Testis (tissue), 2 donors: ENCODE measurements at regions not wholly inside any gene's neighbourhood (a gene's known extent, or its start where the extent isn't known, plus 50 kb on each side); places are given as distances from the start of the nearest gene placed in this dataset.

Experiments used
- DNase-seq: peaks from one replicate; pipeline ENCODE4 v3.0.0-alpha.2; 2019
- H3K27ac ChIP-seq, 2 donors: fragments of 200-600 bp; sonication (generic); one replicate each; pipeline ENCODE4 v1.5.1; 2019
- H3K27me3 ChIP-seq: fragments of 200-600 bp; sonication (generic); one replicate; pipeline ENCODE4 v1.5.1; 2019
- H3K36me3 ChIP-seq: fragments of 200-600 bp; sonication (generic); one replicate; pipeline ENCODE4 v1.5.1; 2017; ENCODE audit warnings: low read depth; ENCODE audit errors: missing control alignments
- H3K4me1 ChIP-seq: fragments of 200-600 bp; sonication (generic); one replicate; pipeline ENCODE4 v1.5.1; 2019
- H3K4me3 ChIP-seq, 2 donors: fragments of 200-600 bp; sonication (generic); one replicate each; pipeline ENCODE4 v1.5.1; 2017 to 2019
- H3K9me3 ChIP-seq: fragments of 200-600 bp; sonication (generic); one replicate; pipeline ENCODE4 v1.5.1; 2017
- CTCF ChIP-seq, 3 experiments: fragments of 450-650 bp in 2 of 3; fragments of 200-600 bp in 1 of 3; sonication (generic) in 1 of 3; IDR thresholded peaks; one replicate each; pipeline ENCODE4 v1.5.1; 2016 to 2019; ENCODE audit warnings: antibody characterized with exemption in 3 of 3, mild to moderate bottlenecking in 2 of 3, moderate library complexity in 1 of 3
- POLR2A ChIP-seq: fragments of 450-650 bp; IDR thresholded peaks from one replicate; pipeline ENCODE4 v1.6.1; 2017; ENCODE audit warnings: antibody characterized with exemption, mild to moderate bottlenecking, moderate library complexity
- WGBS, 2 donors: methylation state at CpG; one replicate each; pipeline ENCODE4 v1.1.5; 2018; 5-methylcytosine and 5-hydroxymethylcytosine counted together
- intact Hi-C: fragments of 100-400 bp; cut with DNase I; formaldehyde crosslinking; loops from one replicate; pipeline ENCODE4 v1.15.1; 2023; ENCODE audit warnings: low total_unique reads

GRCh38 chr5:104367978-104368377 is 805.4 kb upstream of the NUDT12 start:
- no peak for TF ChIP-seq CTCF (IDR thresholded peaks at IDR 0.05)
- TF ChIP-seq POLR2A: no peak
- H3K4me1 ChIP-seq: no peaks in the 10 kb centered on the region
- H3K4me3 ChIP-seq: no peak overlapping the region
- no peaks in the 10 kb centered on the region for H3K27me3 ChIP-seq
- H3K9me3 ChIP-seq: no peaks in the 10 kb centered on the region
- no peaks in the 10 kb centered on the region for H3K36me3 ChIP-seq
- no peak overlapping the region for H3K27ac ChIP-seq
- intact Hi-C loops: no loop called here
- DNase-seq: no peak

- H3K4me1 ChIP-seq: no peaks in the 10 kb centered on the region
- H3K9me3 ChIP-seq: no peaks in the 10 kb centered on the region
- TF ChIP-seq CTCF (IDR thresholded peaks at IDR 0.05) (no peak), POLR2A (no peak)
- H3K4me3 ChIP-seq: no peak overlapping the region
- 66 to 68% methylated on average over 3 of the region's 3 CpGs for WGBS, 2 donors
- no peaks in the 10 kb centered on the region for H3K36me3 ChIP-seq
- DNase-seq: no peak
- H3K27me3 ChIP-seq: no peaks in the 10 kb centered on the region
- no peak overlapping the region for H3K27ac ChIP-seq
- intact Hi-C loops: no loop called here
These were observed 801.0 kb upstream of the NUDT12 start for GRCh38 chr5:104363567-104363966.

GRCh38 chr5:104361932-104362331 is 799.3 kb upstream of the NUDT12 start:
- no peaks in the 10 kb centered on the region for H3K27me3 ChIP-seq
- WGBS, 2 donors: 62 to 73% methylated on average over 5 of the region's 5 CpGs
- H3K9me3 ChIP-seq: no peaks in the 10 kb centered on the region
- TF ChIP-seq POLR2A: no peak
- TF ChIP-seq CTCF (IDR thresholded peaks at IDR 0.05): no peak
- H3K36me3 ChIP-seq: no peaks in the 10 kb centered on the region
- no peak overlapping the region for H3K4me3 ChIP-seq
- no peak for DNase-seq
- intact Hi-C loops: no loop called here
- H3K4me1 ChIP-seq: no peaks in the 10 kb centered on the region
- no peak overlapping the region for H3K27ac ChIP-seq

GRCh38 chr5:104355350-104355749 is 792.8 kb upstream of the NUDT12 start:
- intact Hi-C loops: no loop called here

More at GRCh38 chr5:104355350-104355749, 792.8 kb upstream of the NUDT12 start:
- no peaks in the 10 kb centered on the region for H3K36me3 ChIP-seq
- no peaks in the 10 kb centered on the region for H3K9me3 ChIP-seq
- H3K27me3 ChIP-seq: no peaks in the 10 kb centered on the region
- no peaks in the 10 kb centered on the region for H3K4me1 ChIP-seq
- no peak for TF ChIP-seq POLR2A
- no peak for TF ChIP-seq CTCF (IDR thresholded peaks at IDR 0.05)
- DNase-seq: no peak
- H3K27ac ChIP-seq: no peak overlapping the region
- WGBS, 2 donors: 72% methylated on average over 4 of the region's 4 CpGs
- no peak overlapping the region for H3K4me3 ChIP-seq
